Cardiac septum (tissue), 1 donor: ENCODE measurements at regions not wholly inside any gene's neighbourhood (a gene's known extent, or its start where the extent isn't known, plus 50 kb on each side); places are given as distances from the start of the nearest gene placed in this dataset.

ENCODE experiments used
- DNase-seq: peaks from one replicate; pipeline ENCODE4 v3.0.0-alpha.2; 2020; ENCODE audit warnings: low spot score
- intact Hi-C: fragments of 100-400 bp; cut with DNase I; formaldehyde crosslinking; loops from one replicate; pipeline ENCODE4 v1.14.0; 2022
- donor health status: DM: no; HTN: no; CAD: no.

GRCh38 chr1:36620142-36620541 is 137.4 kb upstream of the CSF3R start:
- intact Hi-C loops: no loop called here
- DNase-seq: no peak

DNA sequence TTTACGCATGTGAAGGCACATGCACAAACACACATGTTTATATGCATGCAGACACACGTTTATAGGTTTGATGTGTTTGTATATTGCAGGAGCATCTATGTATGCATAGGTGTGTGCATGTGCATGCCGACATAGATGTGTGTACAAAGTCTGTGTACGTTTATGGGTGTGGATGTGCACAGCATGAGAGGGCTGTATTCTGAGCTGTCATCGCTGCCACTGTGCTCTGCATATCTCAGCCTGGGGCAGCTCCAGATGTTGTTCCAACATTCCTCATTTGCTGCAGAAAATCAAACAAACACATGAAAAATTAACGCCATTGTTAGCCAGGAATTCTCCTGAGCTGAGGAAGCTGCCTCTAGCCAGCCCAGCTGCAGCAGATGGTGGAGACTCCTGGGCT is 132.3 kb upstream of the CSF3R start:
- intact Hi-C loops: no loop called here
- DNase-seq: no peak

DNA sequence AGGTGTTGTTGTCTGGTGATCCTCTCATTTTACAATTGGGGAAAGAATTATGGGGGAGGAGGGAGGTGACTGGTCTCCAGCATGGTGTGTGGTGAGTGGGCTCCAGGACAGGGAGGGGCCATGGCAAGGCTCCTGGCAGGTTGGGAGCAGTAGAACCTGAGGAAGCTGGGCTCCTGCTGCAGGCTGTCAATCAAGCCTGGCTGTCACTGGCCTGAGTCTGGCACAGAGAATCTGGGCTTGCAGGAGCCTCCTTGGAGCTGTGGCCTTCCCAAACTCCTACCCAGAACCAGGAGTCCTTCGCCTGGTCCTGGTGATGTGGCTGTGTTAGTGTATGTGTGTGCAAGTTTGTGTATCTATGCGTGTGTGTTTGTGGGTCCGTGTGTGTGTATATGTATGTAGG is 131.9 kb upstream of the CSF3R start:
- intact Hi-C loops: no loop called here
- no peak for DNase-seq

- intact Hi-C loops: no loop called here
- no peak for DNase-seq
Observed at GRCh38 chr1:36613721-36614120, 131.0 kb upstream of the CSF3R start.

GRCh38 chr1:36612881-36613280 is 130.2 kb upstream of the CSF3R start:
- DNase-seq: no peak
- intact Hi-C loops: no loop called here

DNA sequence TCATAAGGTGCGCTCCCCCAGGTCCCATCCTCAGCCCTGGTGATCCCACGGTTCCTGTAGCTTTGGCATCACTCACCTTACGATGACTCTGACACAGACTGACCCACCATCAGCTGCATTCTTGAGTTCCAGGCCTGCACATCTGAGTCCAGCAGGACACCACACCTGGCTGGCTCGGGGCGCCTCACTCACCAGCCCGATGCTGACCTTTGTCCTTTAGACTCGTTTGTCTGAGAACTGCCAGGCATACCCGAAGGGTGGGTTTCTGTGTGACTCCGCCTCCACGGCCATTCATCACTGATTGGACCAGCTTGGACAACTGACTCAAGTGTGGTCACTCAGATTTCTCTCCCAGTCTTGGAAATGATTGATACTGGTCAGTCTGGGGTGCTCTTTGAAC is 129.4 kb upstream of the CSF3R start:
- DNase-seq: no peak
- intact Hi-C loops: no loop called here

DNA sequence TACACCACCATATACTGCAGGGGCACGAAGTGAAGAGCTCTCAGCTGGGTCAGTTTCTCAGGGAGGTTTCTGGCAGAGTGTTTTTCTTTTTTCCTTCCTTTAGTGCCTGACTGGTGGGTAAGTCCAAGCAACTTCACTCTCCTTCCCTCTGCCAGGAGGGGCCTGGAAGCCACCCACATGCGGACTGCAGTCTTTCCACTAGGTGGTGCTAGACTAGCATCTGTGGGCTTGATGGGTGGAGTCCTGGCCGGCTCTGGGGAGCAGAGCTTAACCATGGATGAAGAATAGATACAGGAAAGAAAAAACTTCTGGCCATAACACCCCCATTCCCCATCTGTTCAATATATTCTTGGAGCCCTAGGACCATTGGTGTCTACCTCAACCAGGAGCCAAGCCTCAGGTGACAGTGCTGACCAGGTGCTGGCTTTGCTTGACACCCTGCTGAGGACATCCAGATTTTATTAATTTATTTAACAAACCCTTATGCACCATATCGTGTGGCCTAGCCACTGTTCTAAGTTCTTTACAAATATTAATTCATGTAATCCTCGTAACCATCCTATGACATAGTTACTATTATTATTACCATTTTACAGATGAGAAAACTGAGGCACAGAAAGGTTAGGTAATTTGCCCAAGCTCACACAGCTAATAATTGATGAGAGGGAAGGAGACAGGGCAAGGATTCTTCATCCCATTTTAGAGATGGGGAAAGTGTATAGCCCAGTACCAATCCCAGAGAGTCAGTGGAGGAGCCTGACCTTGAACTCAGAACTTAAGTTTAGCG is 126.7 kb upstream of the CSF3R start:
- intact Hi-C loops: no loop called here
- no peak for DNase-seq

DNA sequence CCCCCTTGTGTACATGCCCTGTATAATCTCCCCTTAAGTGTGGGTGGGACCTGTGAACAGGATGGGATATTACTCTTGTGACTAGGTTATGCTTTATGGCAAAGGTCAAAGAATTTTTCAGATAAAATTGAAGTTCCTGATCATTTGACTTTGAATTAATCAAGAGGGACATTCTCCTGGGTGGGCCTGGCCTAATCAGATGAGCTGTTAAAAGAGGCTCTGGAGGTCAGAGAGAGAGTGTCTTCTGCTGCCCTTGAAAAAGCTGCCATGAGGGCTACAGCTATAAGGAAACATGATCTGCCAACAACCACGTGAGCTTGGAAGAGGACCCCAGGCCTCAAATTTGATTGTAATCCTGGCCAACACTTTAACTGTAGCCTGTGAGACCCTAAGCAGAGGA is 125.6 kb upstream of the CSF3R start:
- intact Hi-C loops: no loop called here
- DNase-seq: no peak

GRCh38 chr1:36607263-36607651 is 124.5 kb upstream of the CSF3R start:
- no peak for DNase-seq
- intact Hi-C loops: no loop called here

DNA sequence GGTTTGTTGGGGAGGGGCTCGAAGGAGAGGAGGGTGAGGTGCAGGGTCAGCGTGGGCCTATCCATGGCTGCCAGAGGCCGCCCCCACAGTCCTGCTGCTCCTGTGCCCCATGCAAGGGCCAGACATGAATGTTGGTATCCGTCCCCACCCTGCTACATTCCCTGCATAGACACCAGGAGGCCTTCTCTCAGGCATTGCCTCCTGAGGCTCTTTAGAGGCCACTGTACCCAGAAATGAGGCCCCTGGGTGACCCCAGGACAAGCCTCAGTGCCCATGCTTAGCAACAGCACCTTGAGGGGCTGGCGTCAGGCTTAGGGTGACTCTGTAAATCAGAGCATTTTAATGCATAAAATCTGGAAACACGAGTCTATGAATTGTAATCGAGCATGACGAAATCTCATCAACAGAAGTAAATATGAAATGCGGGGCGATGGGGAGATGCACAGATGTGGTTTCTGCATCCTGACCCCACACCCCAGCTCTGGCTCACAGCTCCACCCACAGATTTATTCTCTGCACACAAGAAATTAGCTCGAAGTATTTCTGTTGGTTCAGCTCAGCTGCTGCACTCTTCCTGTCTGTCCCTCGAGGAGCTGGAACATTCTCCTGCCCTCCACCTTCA is 124.0 kb upstream of the CSF3R start:
- intact Hi-C loops: no loop called here
- DNase-seq: no peak

DNA sequence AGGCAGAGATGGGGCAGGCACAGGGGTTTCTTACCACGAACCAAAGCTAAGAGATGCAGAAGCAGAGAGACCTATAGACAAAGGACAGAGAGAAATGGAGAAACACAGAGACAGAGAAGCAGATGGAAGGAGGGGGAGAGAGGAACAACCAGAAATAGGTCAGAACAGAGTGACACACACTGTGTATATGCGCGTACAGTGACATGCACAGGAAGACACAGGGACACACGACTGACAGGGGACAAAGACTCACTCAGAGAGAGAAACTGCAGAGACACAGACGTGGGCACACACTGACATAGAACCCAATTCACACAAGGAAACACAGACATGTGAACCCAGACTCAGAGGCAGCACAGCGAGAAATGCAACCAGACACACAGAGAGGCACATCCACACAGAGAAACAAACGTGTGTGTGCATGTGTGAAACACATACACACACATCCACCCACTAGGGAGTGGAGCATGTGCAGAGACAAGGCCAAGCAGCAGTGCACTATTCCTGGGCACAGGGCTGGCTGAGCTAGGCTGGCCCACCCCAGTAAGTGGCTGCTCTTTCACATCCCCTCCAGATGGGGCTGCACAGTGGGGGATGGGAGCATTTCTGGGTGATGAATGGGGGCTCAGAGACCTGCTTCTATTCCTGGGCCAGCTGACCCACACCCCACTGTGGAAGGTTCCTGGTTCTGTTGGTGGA is 123.4 kb upstream of the CSF3R start:
- no peak for DNase-seq
- intact Hi-C loops: no loop called here

DNA sequence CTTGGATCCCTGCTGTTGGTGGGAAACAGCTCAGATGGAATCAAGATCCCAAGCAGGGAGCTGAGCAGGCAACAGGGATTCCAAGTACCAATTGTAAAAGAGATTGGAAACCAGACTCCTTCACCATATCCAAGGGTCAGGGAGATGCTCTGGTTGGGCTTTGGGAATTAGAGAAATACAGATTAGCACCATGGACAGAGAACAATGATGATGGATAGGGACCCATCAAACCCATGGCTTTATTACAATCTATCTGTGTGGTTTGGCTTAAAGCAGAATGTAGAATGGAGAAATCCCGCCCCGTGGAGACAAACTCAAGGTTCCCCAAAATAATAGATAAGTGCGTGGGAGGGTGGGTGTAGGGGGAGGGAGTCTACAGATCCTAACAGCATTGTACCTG is 120.7 kb upstream of the CSF3R start:
- DNase-seq: no peak
- intact Hi-C loops: no loop called here

DNA sequence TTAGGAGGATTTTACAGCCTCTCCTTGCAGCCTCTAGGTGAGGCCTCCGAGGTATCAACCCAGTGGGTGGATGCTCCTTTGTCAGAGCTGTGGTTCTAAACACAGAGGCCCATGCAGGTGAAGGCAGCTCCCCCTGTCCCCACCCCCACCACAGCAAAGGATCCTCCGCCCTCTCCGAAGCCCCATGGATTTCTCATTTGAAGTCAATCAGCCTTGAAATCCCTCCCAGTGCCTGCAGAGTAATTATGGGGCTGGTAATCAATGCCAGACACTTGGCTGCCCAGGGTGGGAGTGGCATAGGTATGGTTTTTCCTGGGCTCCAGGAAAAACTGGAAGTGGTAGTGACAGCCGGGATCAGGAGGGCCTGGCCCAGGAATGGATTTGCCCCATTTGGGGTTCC is 119.5 kb upstream of the CSF3R start:
- no peak for DNase-seq
- intact Hi-C loops: no loop called here

GRCh38 chr1:36599828-36600227 is 117.1 kb upstream of the CSF3R start:
- intact Hi-C loops: no loop called here
- no peak for DNase-seq

DNA sequence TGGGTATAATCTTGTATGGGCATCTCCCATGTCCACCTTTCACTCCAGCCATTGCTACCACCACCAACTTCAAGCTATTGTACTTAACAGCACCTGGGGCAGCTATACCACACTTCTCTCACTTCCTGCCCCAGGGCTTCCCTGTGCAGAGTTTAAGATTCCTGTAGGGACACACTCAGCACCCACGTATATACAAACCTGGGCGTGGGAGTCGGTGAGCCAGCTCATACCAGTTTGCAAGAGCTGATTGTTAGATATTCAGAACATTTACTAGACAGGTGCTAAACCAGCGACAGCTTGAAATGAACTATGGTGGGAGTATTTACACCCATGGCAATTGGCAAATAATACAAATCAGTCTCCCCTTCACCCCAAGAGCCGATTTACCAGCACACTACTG is 114.8 kb upstream of the CSF3R start:
- no peak for DNase-seq
- intact Hi-C loops: no loop called here

DNA sequence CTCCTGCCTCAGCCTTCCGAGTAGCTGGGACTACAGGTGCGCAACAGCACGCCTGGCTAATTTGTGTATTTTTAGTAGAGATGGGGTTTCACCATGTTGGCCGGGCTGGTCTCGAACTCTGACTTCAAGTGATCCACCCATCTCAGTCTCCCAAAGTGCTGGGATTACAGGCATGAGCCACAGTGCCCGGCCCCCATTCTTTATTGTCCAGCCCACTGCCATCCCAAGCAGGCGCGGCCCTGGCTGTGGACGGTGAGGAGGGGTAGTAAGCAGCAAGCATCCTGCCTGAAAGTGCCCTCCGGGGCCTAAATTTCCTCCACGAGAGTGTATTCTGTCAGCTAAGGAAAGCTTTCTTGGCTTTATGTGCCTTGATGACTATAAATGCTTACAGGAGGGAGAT is 113.2 kb upstream of the CSF3R start:
- intact Hi-C loops: no loop called here
- no peak for DNase-seq

DNA sequence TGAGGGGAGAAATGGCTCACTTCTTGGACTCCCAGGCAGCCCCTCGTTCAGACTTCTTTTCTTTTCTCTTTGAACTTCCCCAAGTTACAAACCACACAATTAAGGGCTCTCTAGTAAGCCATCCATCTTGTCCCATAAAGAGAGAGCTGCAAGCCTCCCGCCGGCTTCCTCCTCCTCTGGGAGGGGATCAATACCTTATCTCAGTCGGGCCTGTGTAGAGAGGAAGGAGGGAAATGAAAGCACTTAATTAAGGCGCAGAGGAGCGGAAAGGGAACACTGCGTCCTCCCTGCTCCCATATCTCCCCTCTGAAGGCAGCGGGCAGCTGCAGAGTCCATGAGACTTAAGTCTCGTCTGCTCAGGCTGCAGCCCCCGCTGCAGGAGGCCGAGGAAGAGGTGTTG is 112.6 kb upstream of the CSF3R start:
- no peak for DNase-seq
- intact Hi-C loops: no loop called here

DNA sequence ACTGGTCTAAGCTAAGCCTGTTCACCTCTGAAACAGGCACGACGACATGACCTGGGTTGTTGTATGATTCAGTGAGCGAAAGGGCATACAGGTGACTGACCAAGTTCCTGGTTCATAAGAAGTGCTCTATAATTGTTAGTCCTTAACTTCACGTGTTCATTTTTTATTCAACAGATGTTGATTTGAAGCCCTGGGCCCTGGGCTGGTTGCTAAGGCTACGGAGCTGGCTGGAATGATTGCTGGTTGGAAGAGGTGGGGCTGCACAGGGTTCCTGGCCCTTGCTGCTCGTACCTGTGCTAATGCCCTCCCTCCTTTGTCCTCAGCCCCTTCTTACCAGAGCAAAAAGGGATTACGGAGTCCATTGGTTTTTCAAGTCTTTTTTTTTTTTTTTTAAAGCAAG is 111.3 kb upstream of the CSF3R start:
- DNase-seq: no peak
- intact Hi-C loops: no loop called here

DNA sequence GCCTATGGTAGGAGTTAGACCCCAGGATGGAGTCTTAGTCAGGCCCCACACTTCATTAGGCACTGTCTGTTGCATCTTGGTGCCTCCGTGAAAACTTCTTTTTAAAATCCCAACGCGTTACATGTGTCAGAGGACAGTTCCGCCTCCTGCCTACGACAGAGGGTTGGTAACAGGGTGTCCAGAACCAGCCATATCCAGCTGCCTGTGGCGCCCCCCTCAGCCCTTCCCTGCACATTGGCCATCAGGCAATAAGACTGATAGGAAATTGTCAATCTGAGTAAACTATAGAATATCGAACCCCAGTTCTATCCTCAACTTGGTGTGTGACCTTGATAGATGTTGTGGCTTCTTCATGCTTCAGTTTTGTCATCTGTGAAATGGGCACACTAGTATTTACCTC is 108.6 kb upstream of the CSF3R start:
- intact Hi-C loops: no loop called here
- no peak for DNase-seq

GRCh38 chr1:36590771-36591170 is 108.1 kb upstream of the CSF3R start:
- DNase-seq: no peak
- intact Hi-C loops: no loop called here

- DNase-seq: no peak
- intact Hi-C loops: no loop called here
Observed at GRCh38 chr1:36590264-36590663, 107.6 kb upstream of the CSF3R start.
